ENCODE measurements at regions not wholly inside any gene's neighbourhood (a gene's known extent, or its start where the extent isn't known, plus 50 kb on each side); places are given as distances from the start of the nearest gene placed in this dataset.
A peak's percentile ranks its signal among the peaks of the same experiment; 100 is the strongest.

- no peak for DNase-seq (ENCODE audit: low spot score)
These were observed 177.1 kb downstream of the KCNRG start for GRCh38 chr13:50192272-50192813.

- DNase-seq (ENCODE audit: low spot score), result no peak
These were observed 179.8 kb downstream of the KCNRG start for GRCh38 chr13:50195045-50195444.

- no peak for DNase-seq (ENCODE audit: low spot score)
These were observed 180.9 kb downstream of the KCNRG start for GRCh38 chr13:50196118-50196517.

- DNase-seq (ENCODE audit: low spot score), result no peak
These were observed 182.5 kb downstream of the KCNRG start for GRCh38 chr13:50197705-50198104.

- DNase-seq (ENCODE audit: low spot score), result no peak
These were observed 183.3 kb downstream of the KCNRG start for GRCh38 chr13:50198508-50198907.

GRCh38 chr13:50200569-50200968 is 185.3 kb downstream of the KCNRG start:
- DNase-seq (ENCODE audit: low spot score), result no peak

- DNase-seq (ENCODE audit: low spot score), result no peak
These were observed 185.7 kb downstream of the KCNRG start for GRCh38 chr13:50200988-50201387.

- no peak for DNase-seq (ENCODE audit: low spot score)
These were observed 187.2 kb downstream of the KCNRG start for GRCh38 chr13:50202485-50202884.

GRCh38 chr13:50203256-50203941 is 188.2 kb downstream of the KCNRG start:
- DNase-seq (ENCODE audit: low spot score), result no peak

GRCh38 chr13:50205581-50205980 is 190.3 kb downstream of the KCNRG start:
- no peak for DNase-seq (ENCODE audit: low spot score)

- DNase-seq (ENCODE audit: low spot score), result peak; percentile 14
These were observed 193.6 kb downstream of the KCNRG start for GRCh38 chr13:50208826-50209335.

- DNase-seq (ENCODE audit: low spot score), result no peak
These were observed 194.4 kb downstream of the KCNRG start for GRCh38 chr13:50209631-50210030.

- no peak for DNase-seq (ENCODE audit: low spot score)
These were observed 198.3 kb downstream of the KCNRG start for GRCh38 chr13:50213526-50213925.

GRCh38 chr13:50214514-50214913 is 199.3 kb downstream of the KCNRG start:
- DNase-seq (ENCODE audit: low spot score), result no peak

- DNase-seq (ENCODE audit: low spot score), result no peak
These were observed 200.2 kb downstream of the KCNRG start for GRCh38 chr13:50215399-50215798.

GRCh38 chr13:50219743-50220142 is 204.5 kb downstream of the KCNRG start:
- no peak for DNase-seq (ENCODE audit: low spot score)

GRCh38 chr13:50220938-50221337 is 205.7 kb downstream of the KCNRG start:
- DNase-seq (ENCODE audit: low spot score), result no peak

- DNase-seq (ENCODE audit: low spot score), result peak; percentile 64
These were observed 207.5 kb downstream of the KCNRG start for GRCh38 chr13:50222569-50223332.

- DNase-seq (ENCODE audit: low spot score), result no peak
These were observed 209.3 kb downstream of the KCNRG start for GRCh38 chr13:50224534-50224933.

GRCh38 chr13:50225193-50226155 is 210.2 kb downstream of the KCNRG start:
- DNase-seq (ENCODE audit: low spot score), result no peak

GRCh38 chr13:50226515-50227155 is 211.4 kb downstream of the KCNRG start:
- no peak for DNase-seq (ENCODE audit: low spot score)

Data from mucosa of gallbladder (tissue), 1 donor.